B cell (primary cell): ENCODE measurements at regions not wholly inside any gene's neighbourhood (a gene's known extent, or its start where the extent isn't known, plus 50 kb on each side); places are given as distances from the start of the nearest gene placed in this dataset.

Experiments
- ATAC-seq: fragments of 200-7000 bp; cut with Tn5 transposase; one replicate; pipeline ENCODE4 v1.10.0; 2021; ENCODE audit warnings: low read depth, mild to moderate bottlenecking, moderate number of reproducible peaks, moderate library complexity
- CTCF ChIA-PET: fragments of 350-600 bp; sonication (Branson Sonifier 250); formaldehyde crosslinking; loops from one replicate; lab custom pipeline; 2021; ENCODE audit warnings: antibody characterized with exemption, inconsistent platforms; lab: Charles Lee
- POLR2A ChIA-PET: fragments of 350-600 bp; sonication (Branson Sonifier 250); formaldehyde crosslinking; loops from one replicate; lab custom pipeline; 2021; ENCODE audit warnings: antibody characterized with exemption; lab: Charles Lee
- DNase-seq: peaks from one replicate; pipeline ENCODE4 v3.0.0; 2013
- H2AFZ ChIP-seq: 2 replicates; pipeline ENCODE4 v1.6.1; 2012; ENCODE audit warnings: mild to moderate bottlenecking, low read depth, low read length; ENCODE audit not compliant: insufficient read depth, poor library complexity, severe bottlenecking
- H3K27ac ChIP-seq, 2 donors: 1 replicate in 1 of 2; 2 replicates in 1 of 2; pipeline ENCODE4 v1.5.1; 2012 to 2013; ENCODE audit warnings: low read length in 2 of 2, mild to moderate bottlenecking in 2 of 2, moderate library complexity in 1 of 2
- H3K27me3 ChIP-seq, 4 experiments: fragments of 200-600 bp in 1 of 4; sonication (generic) in 1 of 4; replicated peaks in 1 of 4; 1 replicate in 2 of 4; 2 replicates in 2 of 4; pipeline versions ENCODE4 v1.6.1 to v1.7.0; 2013 to 2016; ENCODE audit warnings: low read length in 3 of 4, mild to moderate bottlenecking in 2 of 4, mixed read lengths in 1 of 4, moderate library complexity in 1 of 4; ENCODE audit not compliant: insufficient read depth in 4 of 4, control insufficient read depth in 3 of 4; ENCODE audit errors: control extremely low read depth in 1 of 4
- H3K36me3 ChIP-seq, 2 experiments: replicated peaks in 1 of 2; 1 replicate in 1 of 2; 2 replicates in 1 of 2; pipeline versions ENCODE4 v1.6.1 to v1.7.1; 2013; ENCODE audit warnings: low read length in 1 of 2; ENCODE audit not compliant: insufficient read depth in 2 of 2, control insufficient read depth in 1 of 2; ENCODE audit errors: control extremely low read depth in 1 of 2, extremely low read depth in 1 of 2
- H3K4me1 ChIP-seq, 2 donors: fragments of 200-600 bp in 1 of 2; sonication (generic) in 1 of 2; 1 replicate in 1 of 2; 2 replicates in 1 of 2; pipeline versions ENCODE4 v1.5.1 to v1.6.1; 2013 to 2017; ENCODE audit warnings: low read length in 2 of 2; ENCODE audit not compliant: control insufficient read depth in 2 of 2, insufficient read depth in 2 of 2
- H3K4me2 ChIP-seq: replicated peaks from 2 replicates; pipeline ENCODE3; 2012; ENCODE audit warnings: mild to moderate bottlenecking, low read depth, low read length; ENCODE audit not compliant: poor library complexity, severe bottlenecking
- H3K4me3 ChIP-seq, 5 experiments: fragments of 200-600 bp in 1 of 5; sonication (generic) in 1 of 5; 1 replicate in 3 of 5; 2 replicates in 2 of 5; pipeline versions ENCODE4 v1.5.1 to v1.7.0; 2011 to 2016; ENCODE audit warnings: low read length in 4 of 5, mild to moderate bottlenecking in 4 of 5, low read depth in 2 of 5, control low read depth in 1 of 5, moderate library complexity in 1 of 5; ENCODE audit not compliant: insufficient read depth in 1 of 5; ENCODE audit errors: control extremely low read depth in 1 of 5, extremely low read depth in 1 of 5
- H3K79me2 ChIP-seq: fragments of 200-600 bp; sonication (generic); one replicate; pipeline ENCODE4 v1.6.0; 2016; ENCODE audit warnings: low read length; ENCODE audit not compliant: control insufficient read depth, insufficient read depth
- H3K9ac ChIP-seq: fragments of 200-600 bp; sonication (generic); 2 replicates; pipeline ENCODE4 v1.6.1; 2017; ENCODE audit warnings: mild to moderate bottlenecking, low read length, moderate library complexity
- H3K9me3 ChIP-seq, 3 donors: one replicate each; pipeline versions ENCODE4 v1.6.1 to v1.7.1; 2013; ENCODE audit warnings: low read length in 2 of 3; ENCODE audit not compliant: control insufficient read depth in 2 of 3, insufficient read depth in 1 of 3; ENCODE audit errors: control extremely low read depth in 1 of 3
- H4K20me1 ChIP-seq: 2 replicates; pipeline ENCODE4 v1.6.0; 2012; ENCODE audit warnings: mild to moderate bottlenecking, low read length; ENCODE audit not compliant: insufficient read depth, control insufficient read depth, poor library complexity, severe bottlenecking
- H3K27ac Mint-ChIP-seq: one replicate; pipeline ENCODE4 v1.8.0; 2021; ENCODE audit warnings: mixed read lengths
- H3K27me3 Mint-ChIP-seq: one replicate; pipeline ENCODE4 v1.8.0; 2021; ENCODE audit warnings: mixed read lengths
- H3K4me1 Mint-ChIP-seq: one replicate; pipeline ENCODE4 v1.8.0; 2021; ENCODE audit warnings: mixed read lengths
- H3K4me3 Mint-ChIP-seq: one replicate; pipeline ENCODE4 v1.8.0; 2021; ENCODE audit warnings: mixed read lengths
- H3K9me3 Mint-ChIP-seq: one replicate; pipeline ENCODE4 v1.8.0; 2022; ENCODE audit warnings: mixed read lengths; ENCODE audit not compliant: insufficient read depth
- EZH2 ChIP-seq: IDR thresholded peaks from 2 replicates; pipeline ENCODE4 v1.6.1; 2012; ENCODE audit warnings: borderline replicate concordance, low read depth, mild to moderate bottlenecking, moderate library complexity, low read length; ENCODE audit not compliant: insufficient read depth, poor library complexity, severe bottlenecking
- WGBS: methylation state at CpG from one replicate; pipeline ENCODE4 v1.1.5; 2013; ENCODE audit warnings: missing lambda C conversion rate; ENCODE audit not compliant: insufficient coverage; 5-methylcytosine and 5-hydroxymethylcytosine counted together
- intact Hi-C: fragments of 100-400 bp; cut with micrococcal nuclease; formaldehyde crosslinking; loops from one replicate; pipeline ENCODE4 v1.10.0; 2022
- TF ChIP-seq, protein P1 (sequence below): fragments of 200-600 bp; IDR thresholded peaks from one replicate; pipeline ENCODE4 v1.8.0; 2022; ENCODE audit warnings: antibody characterized with exemption, mild to moderate bottlenecking

DNA sequence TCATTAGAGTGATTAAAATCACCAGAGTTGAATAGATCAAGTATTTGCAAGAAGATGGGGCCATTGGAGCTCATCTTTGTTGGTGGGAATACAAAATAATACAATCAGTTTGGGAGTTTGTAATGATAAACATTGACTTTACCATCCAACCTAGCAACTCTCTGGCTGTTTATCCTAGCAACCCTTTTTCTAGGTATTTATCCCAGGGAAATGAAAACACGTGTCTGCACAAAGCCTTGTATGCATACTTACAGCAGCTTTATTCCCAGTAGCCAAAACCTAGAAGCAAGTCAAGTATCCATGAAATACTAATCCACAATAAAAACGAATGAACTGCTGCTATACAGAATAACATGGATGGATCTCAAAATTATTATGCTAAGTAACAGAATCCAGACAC is 152.7 kb upstream of the DAB2 start:
- Mint-ChIP-seq H3K4me3 (no peak overlapping the region), H3K27ac (no peak overlapping the region), H3K9me3 (no peaks in the 10 kb centered on the region), H3K4me1 (peaks cover 5% of the 10 kb centered on the region), H3K27me3 (peaks cover 9% of the 10 kb centered on the region)
- ChIA-PET POLR2A (no interaction called here), CTCF (interaction anchor here (0.6 to 3.2 kb wide), 5 partner anchors 11 to 1302 kb away, joined by 3 to 15 read pairs (median 4); no protein-coding TSS in a partner anchor)
- ATAC-seq (no peak), DNase-seq (no peak)
- TF ChIP-seq, protein P1, sequence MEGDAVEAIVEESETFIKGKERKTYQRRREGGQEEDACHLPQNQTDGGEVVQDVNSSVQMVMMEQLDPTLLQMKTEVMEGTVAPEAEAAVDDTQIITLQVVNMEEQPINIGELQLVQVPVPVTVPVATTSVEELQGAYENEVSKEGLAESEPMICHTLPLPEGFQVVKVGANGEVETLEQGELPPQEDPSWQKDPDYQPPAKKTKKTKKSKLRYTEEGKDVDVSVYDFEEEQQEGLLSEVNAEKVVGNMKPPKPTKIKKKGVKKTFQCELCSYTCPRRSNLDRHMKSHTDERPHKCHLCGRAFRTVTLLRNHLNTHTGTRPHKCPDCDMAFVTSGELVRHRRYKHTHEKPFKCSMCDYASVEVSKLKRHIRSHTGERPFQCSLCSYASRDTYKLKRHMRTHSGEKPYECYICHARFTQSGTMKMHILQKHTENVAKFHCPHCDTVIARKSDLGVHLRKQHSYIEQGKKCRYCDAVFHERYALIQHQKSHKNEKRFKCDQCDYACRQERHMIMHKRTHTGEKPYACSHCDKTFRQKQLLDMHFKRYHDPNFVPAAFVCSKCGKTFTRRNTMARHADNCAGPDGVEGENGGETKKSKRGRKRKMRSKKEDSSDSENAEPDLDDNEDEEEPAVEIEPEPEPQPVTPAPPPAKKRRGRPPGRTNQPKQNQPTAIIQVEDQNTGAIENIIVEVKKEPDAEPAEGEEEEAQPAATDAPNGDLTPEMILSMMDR: no peak
- no peak for TF ChIP-seq EZH2
- Histone ChIP-seq H4K20me1 (no peaks in the 10 kb centered on the region), H3K4me1 (peaks cover 7 to 11% of the 10 kb centered on the region in 2 donors), H3K36me3 (no peaks in the 10 kb centered on the region), H3K79me2 (no peaks in the 10 kb centered on the region), H3K27me3 (peaks cover 0 to 3% (median 0%) of the 10 kb centered on the region in 4 experiments), H3K4me2 (no peak overlapping the region), H3K4me3 (no peak overlapping the region), H3K9me3 (no peaks in the 10 kb centered on the region), H3K9ac (no peak overlapping the region), H2AFZ (no peak overlapping the region), H3K27ac (no peak overlapping the region)
- intact Hi-C loops: loop anchor here (10.0 kb wide), 1 partner anchor 1133 kb away; no protein-coding TSS in a partner anchor
- 83% methylated on average over 1 of the region's 2 CpGs for WGBS

DNA sequence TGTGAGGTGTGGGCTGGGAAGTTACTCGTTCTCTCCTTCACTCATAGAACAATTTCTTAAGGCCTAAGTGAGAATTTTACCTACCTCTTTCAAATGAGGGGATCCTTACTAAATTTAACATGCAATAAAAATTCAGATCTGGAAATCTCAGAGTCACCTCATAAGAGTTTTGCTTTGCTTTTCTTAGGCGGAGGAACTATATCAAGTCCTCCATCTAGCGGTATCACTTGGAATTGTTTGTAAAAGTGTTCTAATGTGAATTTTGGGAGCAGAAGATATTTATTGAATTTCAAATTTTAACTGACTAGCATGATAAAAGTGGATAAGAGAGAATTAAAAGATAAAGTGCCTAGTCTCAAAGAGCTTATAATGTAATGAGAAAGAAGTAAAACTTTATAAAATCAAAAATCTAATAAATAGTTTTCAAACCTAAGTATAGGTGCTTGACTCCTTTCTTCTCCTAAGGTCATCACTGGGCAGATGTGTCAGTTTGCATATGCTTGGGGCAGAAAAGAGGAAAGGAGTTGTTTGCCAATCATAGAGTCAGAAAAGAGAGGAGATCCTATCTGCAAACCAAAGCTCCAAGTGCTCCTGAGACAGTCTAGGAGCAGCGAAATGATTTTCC is 145.7 kb upstream of the DAB2 start:
- H3K27ac ChIP-seq: no peak overlapping the region
- ChIA-PET CTCF (interaction anchor here (1.0 to 4.2 kb wide), 7 partner anchors 10 to 1143 kb away, joined by 3 to 14 read pairs (median 4); no protein-coding TSS in a partner anchor), POLR2A (no interaction called here)
- no peaks in the 10 kb centered on the region for H3K9me3 ChIP-seq
- no peaks in the 10 kb centered on the region for H3K4me1 Mint-ChIP-seq
- ATAC-seq (no peak), DNase-seq (peak; percentile 31)
- TF ChIP-seq, protein P1: peak; percentile 74
- no peak for TF ChIP-seq EZH2
- H3K36me3 ChIP-seq: no peaks in the 10 kb centered on the region
- 100% methylated on average over 1 of the region's 4 CpGs for WGBS
- no peaks in the 10 kb centered on the region for H4K20me1 ChIP-seq
- intact Hi-C loops: loop anchor here (1.0 to 10.0 kb wide), 2 partner anchors 353 to 1126 kb away; no protein-coding TSS in a partner anchor
- no peaks in the 10 kb centered on the region for H3K4me1 ChIP-seq
- H3K9me3 Mint-ChIP-seq: no peaks in the 10 kb centered on the region
- no peak overlapping the region for H3K4me3 Mint-ChIP-seq
- H3K9ac ChIP-seq: no peak overlapping the region
- H3K27me3 ChIP-seq: peaks cover 0 to 5% (median 2%) of the 10 kb centered on the region in 4 experiments
- H3K27ac Mint-ChIP-seq: no peak overlapping the region
- H3K79me2 ChIP-seq: no peaks in the 10 kb centered on the region
- H3K4me2 ChIP-seq: no peak overlapping the region
- peaks cover 7% of the 10 kb centered on the region for H3K27me3 Mint-ChIP-seq
- H2AFZ ChIP-seq: no peak overlapping the region
- no peak overlapping the region for H3K4me3 ChIP-seq
